OCI-LY7 (cell line): ENCODE measurements at regions not wholly inside any gene's neighbourhood (a gene's known extent, or its start where the extent isn't known, plus 50 kb on each side); places are given as distances from the start of the nearest gene placed in this dataset.

ENCODE experiments used
- BruUV-seq: library from RNA; stranded (reverse); fragments of 400-500 nt; replicated peaks from 2 replicates; lab custom pipeline; 2021; lab: Mats Ljungman, UMichigan
- CTCF ChIA-PET: fragments of 300-600 bp; sonication (Branson Sonifier 250); formaldehyde crosslinking; loops from one replicate; lab custom pipeline; 2022; ENCODE audit warnings: antibody characterized with exemption; ENCODE audit not compliant: unreplicated experiment; lab: Charles Lee
- POLR2A ChIA-PET: fragments of 300-600 bp; sonication (Branson Sonifier 250); formaldehyde crosslinking; loops from one replicate; lab custom pipeline; 2022; ENCODE audit warnings: antibody characterized with exemption; lab: Charles Lee
- DNase-seq: peaks from one replicate; pipeline ENCODE4 v3.0.0-alpha.2; 2015; ENCODE audit warnings: low spot score
- H2AFZ ChIP-seq: fragments of 200-600 bp; sonication (generic), shearing (Covaris generic); 2 replicates; pipeline ENCODE4 v1.6.1; 2014; ENCODE audit warnings: mild to moderate bottlenecking, antibody characterized with exemption, low read length, moderate library complexity
- H3K27ac ChIP-seq: fragments of 200-600 bp; sonication (generic); 2 replicates; pipeline ENCODE4 v1.5.1; 2014; ENCODE audit warnings: mixed run types, low read depth, mild to moderate bottlenecking, moderate library complexity, low read length, inconsistent platforms; ENCODE audit not compliant: poor library complexity, severe bottlenecking
- H3K36me3 ChIP-seq: fragments of 200-600 bp; sonication (generic); 2 replicates; pipeline ENCODE4 v1.6.1; 2014; ENCODE audit warnings: mild to moderate bottlenecking, antibody characterized with exemption, low read length, moderate library complexity, mixed read lengths; ENCODE audit not compliant: insufficient read depth
- H3K4me1 ChIP-seq: fragments of 200-600 bp; sonication (generic); 2 replicates; pipeline ENCODE4 v1.5.1; 2014; ENCODE audit warnings: mild to moderate bottlenecking, low read length; ENCODE audit not compliant: insufficient read depth, poor library complexity, severe bottlenecking
- H3K4me2 ChIP-seq: fragments of 200-600 bp; sonication (generic); 2 replicates; pipeline ENCODE4 v1.6.1; 2014; ENCODE audit warnings: mild to moderate bottlenecking, low read length
- H3K4me3 ChIP-seq: fragments of 200-600 bp; sonication (generic); 2 replicates; pipeline ENCODE4 v1.5.1; 2014; ENCODE audit warnings: mild to moderate bottlenecking, low read depth, low read length; ENCODE audit not compliant: poor library complexity, severe bottlenecking
- H3K79me2 ChIP-seq: fragments of 200-600 bp; sonication (generic); 2 replicates; pipeline ENCODE4 v1.6.1; 2016; ENCODE audit warnings: low read depth, mild to moderate bottlenecking, low read length, moderate library complexity, mixed read lengths; ENCODE audit not compliant: insufficient read depth
- H3K9me2 ChIP-seq: fragments of 200-600 bp; sonication (generic); 2 replicates; pipeline ENCODE4 v1.6.1; 2016; ENCODE audit warnings: mild to moderate bottlenecking, low read length, mixed read lengths; ENCODE audit not compliant: insufficient read depth
- H3K9me3 ChIP-seq: fragments of 200-600 bp; sonication (generic); 2 replicates; pipeline ENCODE4 v1.6.1; 2014; ENCODE audit warnings: mild to moderate bottlenecking, mixed run types, low read length, mixed read lengths
- H4K20me1 ChIP-seq: fragments of 200-600 bp; sonication (generic); 2 replicates; pipeline ENCODE4 v1.6.1; 2014; ENCODE audit warnings: mild to moderate bottlenecking, antibody characterized with exemption, low read length, moderate library complexity, mixed read lengths; ENCODE audit not compliant: insufficient read depth
- EZH2phosphoT487 ChIP-seq: fragments of 200-600 bp; sonication (generic); IDR thresholded peaks from 2 replicates; pipeline ENCODE4 v1.6.1; 2018; ENCODE audit warnings: low read depth, borderline replicate concordance, mild to moderate bottlenecking, mixed run types, antibody characterized with exemption, low read length, moderate library complexity, mixed read lengths
- intact Hi-C: fragments of 100-400 bp; cut with micrococcal nuclease; formaldehyde crosslinking; loops from one replicate; pipeline ENCODE4 v1.10.0; 2022; ENCODE audit not compliant: unreplicated experiment
- TF ChIP-seq, protein P1 (sequence below): fragments of 200-600 bp; sonication (generic); conservative IDR thresholded peaks from 2 replicates; pipeline ENCODE4 v1.5.1; 2014; ENCODE audit warnings: mild to moderate bottlenecking, antibody characterized with exemption, low read length, moderate library complexity, mixed read lengths

DNA sequence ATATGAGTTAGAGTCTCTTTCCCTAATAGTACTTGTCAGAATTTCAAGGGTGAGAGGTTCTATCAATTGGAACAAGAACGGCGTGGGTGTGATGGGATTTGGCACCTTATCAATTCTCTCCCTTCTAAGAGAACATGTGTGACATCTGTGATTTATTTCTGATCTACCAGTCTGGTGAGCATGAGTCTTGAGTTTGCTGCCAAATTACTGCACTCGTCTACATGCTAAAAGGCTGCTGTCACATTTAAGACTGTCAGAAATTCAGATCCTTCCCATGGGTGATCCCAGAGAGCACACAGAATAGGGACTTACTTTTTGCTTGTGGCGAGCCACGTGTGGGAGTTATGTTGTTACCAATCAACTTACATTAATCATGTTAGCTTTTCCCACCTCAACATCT, 370.2 kb upstream of the SASH1 start:
- intact Hi-C loops = no loop called here

GRCh38 chr6:147973806-147974205, 368.8 kb upstream of the SASH1 start:
- intact Hi-C loops = no loop called here
- no TSS peak for BruUV-seq
- H3K4me2 ChIP-seq = no peak overlapping the region
- H4K20me1 ChIP-seq = no peaks in the 10 kb centered on the region
- H3K79me2 ChIP-seq = no peaks in the 10 kb centered on the region
- H3K9me2 ChIP-seq = no peaks in the 10 kb centered on the region
- H3K9me3 ChIP-seq = no peaks in the 10 kb centered on the region
- no peak for DNase-seq
- no peaks in the 10 kb centered on the region for H3K4me1 ChIP-seq
- no peak overlapping the region for H3K4me3 ChIP-seq
- ChIA-PET POLR2A (no interaction called here), CTCF (no interaction called here)
- H2AFZ ChIP-seq = no peak overlapping the region
- no peak for TF ChIP-seq EZH2phosphoT487
- TF ChIP-seq, protein P1, sequence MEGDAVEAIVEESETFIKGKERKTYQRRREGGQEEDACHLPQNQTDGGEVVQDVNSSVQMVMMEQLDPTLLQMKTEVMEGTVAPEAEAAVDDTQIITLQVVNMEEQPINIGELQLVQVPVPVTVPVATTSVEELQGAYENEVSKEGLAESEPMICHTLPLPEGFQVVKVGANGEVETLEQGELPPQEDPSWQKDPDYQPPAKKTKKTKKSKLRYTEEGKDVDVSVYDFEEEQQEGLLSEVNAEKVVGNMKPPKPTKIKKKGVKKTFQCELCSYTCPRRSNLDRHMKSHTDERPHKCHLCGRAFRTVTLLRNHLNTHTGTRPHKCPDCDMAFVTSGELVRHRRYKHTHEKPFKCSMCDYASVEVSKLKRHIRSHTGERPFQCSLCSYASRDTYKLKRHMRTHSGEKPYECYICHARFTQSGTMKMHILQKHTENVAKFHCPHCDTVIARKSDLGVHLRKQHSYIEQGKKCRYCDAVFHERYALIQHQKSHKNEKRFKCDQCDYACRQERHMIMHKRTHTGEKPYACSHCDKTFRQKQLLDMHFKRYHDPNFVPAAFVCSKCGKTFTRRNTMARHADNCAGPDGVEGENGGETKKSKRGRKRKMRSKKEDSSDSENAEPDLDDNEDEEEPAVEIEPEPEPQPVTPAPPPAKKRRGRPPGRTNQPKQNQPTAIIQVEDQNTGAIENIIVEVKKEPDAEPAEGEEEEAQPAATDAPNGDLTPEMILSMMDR = no peak
- no peak overlapping the region for H3K27ac ChIP-seq
- no peaks in the 10 kb centered on the region for H3K36me3 ChIP-seq

More for the DNA sequence above, 370.2 kb upstream of the SASH1 start:
- no peak for TF ChIP-seq EZH2phosphoT487
- TF ChIP-seq, protein P1 = no peak
- H3K79me2 ChIP-seq = no peaks in the 10 kb centered on the region
- no peaks in the 10 kb centered on the region for H4K20me1 ChIP-seq
- ChIA-PET CTCF (no interaction called here), POLR2A (interaction anchor here (0.6 kb wide), 1 partner anchor 105 kb away, joined by 4 read pairs; no protein-coding TSS in a partner anchor)
- H3K4me1 ChIP-seq = no peaks in the 10 kb centered on the region
- H3K4me3 ChIP-seq = no peak overlapping the region
- no peaks in the 10 kb centered on the region for H3K9me3 ChIP-seq
- BruUV-seq = no TSS peak
- H3K4me2 ChIP-seq = no peak overlapping the region
- H3K27ac ChIP-seq = no peak overlapping the region
- DNase-seq = no peak
- H3K36me3 ChIP-seq = no peaks in the 10 kb centered on the region
- no peaks in the 10 kb centered on the region for H3K9me2 ChIP-seq
- H2AFZ ChIP-seq = no peak overlapping the region

DNA sequence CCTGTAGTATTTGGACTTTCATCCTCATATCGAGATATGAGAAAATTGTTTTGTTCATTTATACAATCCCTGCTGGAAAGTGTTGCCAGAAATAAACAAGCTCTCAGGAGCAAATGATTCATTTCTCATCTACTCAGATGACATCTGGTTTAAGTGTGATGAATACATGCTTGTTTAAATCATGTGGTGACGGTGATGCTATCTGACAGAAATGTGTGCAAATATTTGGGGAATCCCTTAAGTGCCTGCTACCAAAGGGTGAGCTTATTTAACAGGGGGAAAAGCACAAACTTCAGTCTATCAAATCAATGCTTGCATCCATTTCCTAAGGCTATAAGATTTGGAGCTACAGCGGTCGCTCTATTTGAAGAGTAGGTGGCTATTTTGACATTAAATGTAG, 368.3 kb upstream of the SASH1 start:
- no peak overlapping the region for H3K27ac ChIP-seq
- intact Hi-C loops = no loop called here
- POLR2A ChIA-PET = no interaction called here
- TF ChIP-seq, protein P1 = no peak
- no peak for TF ChIP-seq EZH2phosphoT487
- no peaks in the 10 kb centered on the region for H3K9me2 ChIP-seq
- H4K20me1 ChIP-seq = no peaks in the 10 kb centered on the region
- H3K4me3 ChIP-seq = no peak overlapping the region
- H3K4me1 ChIP-seq = no peaks in the 10 kb centered on the region
- no peaks in the 10 kb centered on the region for H3K9me3 ChIP-seq
- no peak overlapping the region for H3K4me2 ChIP-seq
- no peak for DNase-seq
- CTCF ChIA-PET = no interaction called here
- no peaks in the 10 kb centered on the region for H3K36me3 ChIP-seq
- H3K79me2 ChIP-seq = no peaks in the 10 kb centered on the region
- no TSS peak for BruUV-seq
- no peak overlapping the region for H2AFZ ChIP-seq
